ENCODE measurements at regions not wholly inside any gene's neighbourhood (a gene's known extent, or its start where the extent isn't known, plus 50 kb on each side); places are given as distances from the start of the nearest gene placed in this dataset.
"Not testable (repeated sequence)": the region's sequence is repeated elsewhere in the genome, so short reads cannot be mapped to it uniquely, and the experiment has no call there.

DNA sequence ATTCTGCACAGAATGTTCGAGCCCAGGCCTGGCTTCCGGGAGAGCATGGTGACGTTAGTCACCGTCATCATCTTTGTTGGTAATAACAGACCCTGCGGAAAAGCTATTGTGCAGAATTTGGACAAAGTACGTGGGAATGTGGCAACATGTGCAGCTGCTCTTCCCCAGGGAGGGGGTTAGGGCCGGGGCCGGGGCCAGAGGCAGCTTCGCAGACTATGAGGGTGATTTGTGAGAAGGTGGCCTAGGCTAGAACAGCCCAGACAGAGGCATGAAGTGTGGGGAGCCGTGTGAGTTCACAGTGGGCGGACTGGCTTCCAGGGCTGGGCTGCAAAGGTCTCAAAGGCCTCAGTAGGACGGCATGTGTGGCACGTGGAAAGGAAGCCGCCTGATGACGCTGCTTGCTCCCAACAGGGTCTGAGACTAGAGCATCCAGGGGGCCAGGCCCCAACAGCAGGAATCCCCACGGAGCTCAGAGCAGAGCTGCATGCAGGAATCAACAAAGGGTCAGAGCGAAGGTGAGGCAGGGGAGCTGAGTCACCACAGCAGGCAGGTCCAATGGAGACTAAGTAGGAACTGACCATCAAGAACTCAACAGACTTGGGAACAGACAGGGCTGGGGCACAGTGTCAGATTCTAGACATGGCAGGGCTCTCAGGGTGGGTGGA lies 109.2 kb downstream of the NPIPB11 start:
- TF ChIP-seq, protein P1, sequence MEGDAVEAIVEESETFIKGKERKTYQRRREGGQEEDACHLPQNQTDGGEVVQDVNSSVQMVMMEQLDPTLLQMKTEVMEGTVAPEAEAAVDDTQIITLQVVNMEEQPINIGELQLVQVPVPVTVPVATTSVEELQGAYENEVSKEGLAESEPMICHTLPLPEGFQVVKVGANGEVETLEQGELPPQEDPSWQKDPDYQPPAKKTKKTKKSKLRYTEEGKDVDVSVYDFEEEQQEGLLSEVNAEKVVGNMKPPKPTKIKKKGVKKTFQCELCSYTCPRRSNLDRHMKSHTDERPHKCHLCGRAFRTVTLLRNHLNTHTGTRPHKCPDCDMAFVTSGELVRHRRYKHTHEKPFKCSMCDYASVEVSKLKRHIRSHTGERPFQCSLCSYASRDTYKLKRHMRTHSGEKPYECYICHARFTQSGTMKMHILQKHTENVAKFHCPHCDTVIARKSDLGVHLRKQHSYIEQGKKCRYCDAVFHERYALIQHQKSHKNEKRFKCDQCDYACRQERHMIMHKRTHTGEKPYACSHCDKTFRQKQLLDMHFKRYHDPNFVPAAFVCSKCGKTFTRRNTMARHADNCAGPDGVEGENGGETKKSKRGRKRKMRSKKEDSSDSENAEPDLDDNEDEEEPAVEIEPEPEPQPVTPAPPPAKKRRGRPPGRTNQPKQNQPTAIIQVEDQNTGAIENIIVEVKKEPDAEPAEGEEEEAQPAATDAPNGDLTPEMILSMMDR (IDR thresholded peaks at IDR 0.05; ENCODE audit: poor library complexity, severe bottlenecking) = not testable (repeated sequence)
- not testable (repeated sequence) for TF ChIP-seq SMC3 (conservative IDR thresholded peaks at IDR 0.05; ENCODE audit: poor library complexity); EZH2 (IDR thresholded peaks at IDR 0.05; ENCODE audit: borderline replicate concordance, insufficient read depth, low read length, poor library complexity, severe bottlenecking); EP300 (conservative IDR thresholded peaks at IDR 0.05; ENCODE audit: poor library complexity, severe bottlenecking); TAF1 (IDR thresholded peaks at IDR 0.05; ENCODE audit: low read depth); MXI1 (conservative IDR thresholded peaks at IDR 0.05; ENCODE audit: poor library complexity, severe bottlenecking); POLR2AphosphoS5 (IDR thresholded peaks at IDR 0.05); RAD21 (conservative IDR thresholded peaks at IDR 0.05)
- TF ChIP-seq, protein P2, sequence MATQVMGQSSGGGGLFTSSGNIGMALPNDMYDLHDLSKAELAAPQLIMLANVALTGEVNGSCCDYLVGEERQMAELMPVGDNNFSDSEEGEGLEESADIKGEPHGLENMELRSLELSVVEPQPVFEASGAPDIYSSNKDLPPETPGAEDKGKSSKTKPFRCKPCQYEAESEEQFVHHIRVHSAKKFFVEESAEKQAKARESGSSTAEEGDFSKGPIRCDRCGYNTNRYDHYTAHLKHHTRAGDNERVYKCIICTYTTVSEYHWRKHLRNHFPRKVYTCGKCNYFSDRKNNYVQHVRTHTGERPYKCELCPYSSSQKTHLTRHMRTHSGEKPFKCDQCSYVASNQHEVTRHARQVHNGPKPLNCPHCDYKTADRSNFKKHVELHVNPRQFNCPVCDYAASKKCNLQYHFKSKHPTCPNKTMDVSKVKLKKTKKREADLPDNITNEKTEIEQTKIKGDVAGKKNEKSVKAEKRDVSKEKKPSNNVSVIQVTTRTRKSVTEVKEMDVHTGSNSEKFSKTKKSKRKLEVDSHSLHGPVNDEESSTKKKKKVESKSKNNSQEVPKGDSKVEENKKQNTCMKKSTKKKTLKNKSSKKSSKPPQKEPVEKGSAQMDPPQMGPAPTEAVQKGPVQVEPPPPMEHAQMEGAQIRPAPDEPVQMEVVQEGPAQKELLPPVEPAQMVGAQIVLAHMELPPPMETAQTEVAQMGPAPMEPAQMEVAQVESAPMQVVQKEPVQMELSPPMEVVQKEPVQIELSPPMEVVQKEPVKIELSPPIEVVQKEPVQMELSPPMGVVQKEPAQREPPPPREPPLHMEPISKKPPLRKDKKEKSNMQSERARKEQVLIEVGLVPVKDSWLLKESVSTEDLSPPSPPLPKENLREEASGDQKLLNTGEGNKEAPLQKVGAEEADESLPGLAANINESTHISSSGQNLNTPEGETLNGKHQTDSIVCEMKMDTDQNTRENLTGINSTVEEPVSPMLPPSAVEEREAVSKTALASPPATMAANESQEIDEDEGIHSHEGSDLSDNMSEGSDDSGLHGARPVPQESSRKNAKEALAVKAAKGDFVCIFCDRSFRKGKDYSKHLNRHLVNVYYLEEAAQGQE (IDR thresholded peaks at IDR 0.05; ENCODE audit: borderline replicate concordance) = not testable (repeated sequence)
